ENCODE measurements at regions not wholly inside any gene's neighbourhood (a gene's known extent, or its start where the extent isn't known, plus 50 kb on each side); places are given as distances from the start of the nearest gene placed in this dataset.

DNA sequence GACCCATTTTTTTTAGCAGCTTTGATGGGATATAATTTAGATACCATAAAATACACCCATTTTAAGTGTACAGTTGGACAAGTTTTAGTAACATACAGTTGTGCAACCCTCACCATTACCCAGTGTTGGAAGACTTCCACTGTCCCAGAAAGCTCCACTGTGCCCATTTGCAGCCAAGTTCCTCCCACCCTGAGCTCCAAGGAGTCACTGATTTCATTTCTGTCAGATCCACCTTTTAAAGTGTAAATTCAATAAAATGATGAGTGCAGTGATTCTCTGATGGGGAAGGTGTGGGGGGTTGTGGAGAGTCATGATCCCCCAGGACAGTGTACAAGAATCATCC, 93.2 kb upstream of the IGF1R start:
- TF ChIP-seq, protein P1, sequence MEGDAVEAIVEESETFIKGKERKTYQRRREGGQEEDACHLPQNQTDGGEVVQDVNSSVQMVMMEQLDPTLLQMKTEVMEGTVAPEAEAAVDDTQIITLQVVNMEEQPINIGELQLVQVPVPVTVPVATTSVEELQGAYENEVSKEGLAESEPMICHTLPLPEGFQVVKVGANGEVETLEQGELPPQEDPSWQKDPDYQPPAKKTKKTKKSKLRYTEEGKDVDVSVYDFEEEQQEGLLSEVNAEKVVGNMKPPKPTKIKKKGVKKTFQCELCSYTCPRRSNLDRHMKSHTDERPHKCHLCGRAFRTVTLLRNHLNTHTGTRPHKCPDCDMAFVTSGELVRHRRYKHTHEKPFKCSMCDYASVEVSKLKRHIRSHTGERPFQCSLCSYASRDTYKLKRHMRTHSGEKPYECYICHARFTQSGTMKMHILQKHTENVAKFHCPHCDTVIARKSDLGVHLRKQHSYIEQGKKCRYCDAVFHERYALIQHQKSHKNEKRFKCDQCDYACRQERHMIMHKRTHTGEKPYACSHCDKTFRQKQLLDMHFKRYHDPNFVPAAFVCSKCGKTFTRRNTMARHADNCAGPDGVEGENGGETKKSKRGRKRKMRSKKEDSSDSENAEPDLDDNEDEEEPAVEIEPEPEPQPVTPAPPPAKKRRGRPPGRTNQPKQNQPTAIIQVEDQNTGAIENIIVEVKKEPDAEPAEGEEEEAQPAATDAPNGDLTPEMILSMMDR (IDR thresholded peaks at IDR 0.05; ENCODE audit: low read depth, low read length), result no peak
- no peak for TF ChIP-seq EZH2phosphoT487 (IDR thresholded peaks at IDR 0.05; ENCODE audit: low read depth)

Measured in OCI-LY3 (cell line).